ENCODE measurements at regions not wholly inside any gene's neighbourhood (a gene's known extent, or its start where the extent isn't known, plus 50 kb on each side); places are given as distances from the start of the nearest gene placed in this dataset.

DNA sequence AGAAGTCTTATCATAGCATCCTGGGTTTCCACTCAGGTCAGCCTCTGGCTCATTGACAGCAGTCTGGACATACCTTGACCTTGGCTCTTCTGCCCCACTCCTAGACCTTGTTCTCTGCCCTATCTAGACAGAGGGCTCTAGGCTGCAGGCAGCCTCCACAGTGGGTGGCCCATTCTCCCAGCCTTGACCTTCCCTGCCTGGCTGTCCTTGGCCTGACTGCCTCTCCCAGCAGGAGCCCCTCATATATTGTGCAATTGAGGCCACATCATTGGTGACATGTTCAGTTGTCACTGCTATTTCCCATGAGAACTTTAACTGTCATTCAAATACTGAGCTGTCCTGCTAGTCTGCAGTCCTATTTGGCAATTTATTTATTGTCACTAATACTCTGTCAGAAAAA lies 503.4 kb downstream of the PLXNA4 start:
- Histone ChIP-seq H2AFZ (ENCODE audit: low read length) (no peak overlapping the region), H3K36me3 (ENCODE audit: insufficient read depth, low read length) (no peaks in the 10 kb centered on the region), H3K4me1 (ENCODE audit: insufficient read depth, low read length, poor library complexity, severe bottlenecking) (peaks cover 1% of the 10 kb centered on the region), H3K4me2 (ENCODE audit: low read depth, low read length, poor library complexity, severe bottlenecking) (no peak overlapping the region), H3K9ac (ENCODE audit: low read depth, low read length, poor library complexity, severe bottlenecking) (no peak overlapping the region), H3K9me2 (replicated peaks; ENCODE audit: low read depth, low read length) (no peaks in the 10 kb centered on the region), H3K79me2 (ENCODE audit: insufficient read depth, low read length) (no peaks in the 10 kb centered on the region), H3F3A (ENCODE audit: low read depth) (no peaks in the 10 kb centered on the region), H3K27me3 (ENCODE audit: insufficient read depth, low read length, poor library complexity, severe bottlenecking) (no peaks in the 10 kb centered on the region), H3K4me3 (ENCODE audit: low read length, poor library complexity, severe bottlenecking) (no peak overlapping the region), H3K9me3 (ENCODE audit: insufficient read depth, low read depth, low read length) (no peaks in the 10 kb centered on the region), H4K20me1 (ENCODE audit: insufficient read depth, low read length, poor library complexity, severe bottlenecking) (no peaks in the 10 kb centered on the region)
- no peak for TF ChIP-seq EZH2phosphoT487 (IDR thresholded peaks at IDR 0.05; ENCODE audit: borderline replicate concordance)
- TF ChIP-seq, protein P1, sequence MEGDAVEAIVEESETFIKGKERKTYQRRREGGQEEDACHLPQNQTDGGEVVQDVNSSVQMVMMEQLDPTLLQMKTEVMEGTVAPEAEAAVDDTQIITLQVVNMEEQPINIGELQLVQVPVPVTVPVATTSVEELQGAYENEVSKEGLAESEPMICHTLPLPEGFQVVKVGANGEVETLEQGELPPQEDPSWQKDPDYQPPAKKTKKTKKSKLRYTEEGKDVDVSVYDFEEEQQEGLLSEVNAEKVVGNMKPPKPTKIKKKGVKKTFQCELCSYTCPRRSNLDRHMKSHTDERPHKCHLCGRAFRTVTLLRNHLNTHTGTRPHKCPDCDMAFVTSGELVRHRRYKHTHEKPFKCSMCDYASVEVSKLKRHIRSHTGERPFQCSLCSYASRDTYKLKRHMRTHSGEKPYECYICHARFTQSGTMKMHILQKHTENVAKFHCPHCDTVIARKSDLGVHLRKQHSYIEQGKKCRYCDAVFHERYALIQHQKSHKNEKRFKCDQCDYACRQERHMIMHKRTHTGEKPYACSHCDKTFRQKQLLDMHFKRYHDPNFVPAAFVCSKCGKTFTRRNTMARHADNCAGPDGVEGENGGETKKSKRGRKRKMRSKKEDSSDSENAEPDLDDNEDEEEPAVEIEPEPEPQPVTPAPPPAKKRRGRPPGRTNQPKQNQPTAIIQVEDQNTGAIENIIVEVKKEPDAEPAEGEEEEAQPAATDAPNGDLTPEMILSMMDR (conservative IDR thresholded peaks at IDR 0.05; ENCODE audit: low read length): no peak

DNA sequence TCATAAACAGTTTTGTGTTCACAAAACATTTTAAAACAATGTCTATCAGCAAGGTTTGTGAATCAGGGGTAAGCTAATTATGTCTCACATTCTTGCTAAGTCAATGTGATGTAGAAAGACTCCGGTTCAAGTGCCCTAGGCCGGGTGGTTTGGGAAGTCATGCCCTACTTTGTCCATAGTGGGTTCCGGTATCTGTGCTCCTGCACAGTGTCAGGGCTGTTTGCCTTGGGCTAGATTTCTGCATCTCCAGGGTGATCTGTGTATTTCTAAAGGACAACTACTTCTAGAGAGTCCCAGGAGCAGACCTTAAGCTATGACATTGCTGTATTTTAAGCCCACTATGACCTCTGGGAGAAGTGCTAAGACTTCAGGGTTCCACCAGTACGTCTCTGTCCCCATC lies 504.1 kb downstream of the PLXNA4 start:
- Histone ChIP-seq H3K27me3 (ENCODE audit: insufficient read depth, low read length, poor library complexity, severe bottlenecking) (no peaks in the 10 kb centered on the region), H3K4me2 (ENCODE audit: low read depth, low read length, poor library complexity, severe bottlenecking) (no peak overlapping the region), H3K9ac (ENCODE audit: low read depth, low read length, poor library complexity, severe bottlenecking) (no peak overlapping the region), H3F3A (ENCODE audit: low read depth) (no peaks in the 10 kb centered on the region), H3K4me3 (ENCODE audit: low read length, poor library complexity, severe bottlenecking) (no peak overlapping the region), H2AFZ (ENCODE audit: low read length) (no peak overlapping the region), H4K20me1 (ENCODE audit: insufficient read depth, low read length, poor library complexity, severe bottlenecking) (no peaks in the 10 kb centered on the region), H3K79me2 (ENCODE audit: insufficient read depth, low read length) (no peaks in the 10 kb centered on the region), H3K9me2 (replicated peaks; ENCODE audit: low read depth, low read length) (no peaks in the 10 kb centered on the region), H3K9me3 (ENCODE audit: insufficient read depth, low read depth, low read length) (no peaks in the 10 kb centered on the region), H3K4me1 (ENCODE audit: insufficient read depth, low read length, poor library complexity, severe bottlenecking) (no peaks in the 10 kb centered on the region), H3K36me3 (ENCODE audit: insufficient read depth, low read length) (no peaks in the 10 kb centered on the region)
- TF ChIP-seq, protein P1 (conservative IDR thresholded peaks at IDR 0.05; ENCODE audit: low read length): no peak
- TF ChIP-seq EZH2phosphoT487 (IDR thresholded peaks at IDR 0.05; ENCODE audit: borderline replicate concordance): no peak

DNA sequence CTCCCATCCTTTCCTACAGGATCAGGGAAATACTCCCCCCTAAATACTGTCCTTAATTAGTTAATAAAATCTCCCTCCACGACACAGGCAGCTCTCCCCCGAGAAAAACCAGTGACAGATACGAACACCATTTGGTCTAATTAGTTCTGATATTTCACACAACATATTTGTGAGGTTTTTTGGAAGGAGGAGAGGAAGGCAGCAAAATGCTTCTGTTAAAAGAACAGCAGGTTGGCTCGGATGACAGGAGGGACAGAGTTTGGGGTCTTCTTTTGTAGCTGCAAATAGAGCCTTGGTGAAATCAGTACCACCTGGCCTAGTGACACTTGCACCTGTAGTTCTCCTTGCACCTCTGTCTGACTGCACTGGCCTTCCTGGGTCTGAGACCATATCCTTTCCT lies 507.0 kb downstream of the PLXNA4 start:
- H3K27me3 ChIP-seq (ENCODE audit: insufficient read depth, low read length, poor library complexity, severe bottlenecking): no peaks in the 10 kb centered on the region
- H3K9me2 ChIP-seq (replicated peaks; ENCODE audit: low read depth, low read length): no peaks in the 10 kb centered on the region
- no peaks in the 10 kb centered on the region for H3K36me3 ChIP-seq (ENCODE audit: insufficient read depth, low read length)
- H3K9ac ChIP-seq (ENCODE audit: low read depth, low read length, poor library complexity, severe bottlenecking): no peak overlapping the region
- H3K4me2 ChIP-seq (ENCODE audit: low read depth, low read length, poor library complexity, severe bottlenecking): no peak overlapping the region
- no peak overlapping the region for H2AFZ ChIP-seq (ENCODE audit: low read length)
- H3K79me2 ChIP-seq (ENCODE audit: insufficient read depth, low read length): no peaks in the 10 kb centered on the region
- H3K4me1 ChIP-seq (ENCODE audit: insufficient read depth, low read length, poor library complexity, severe bottlenecking): no peaks in the 10 kb centered on the region
- TF ChIP-seq, protein P1 (conservative IDR thresholded peaks at IDR 0.05; ENCODE audit: low read length): no peak
- TF ChIP-seq EZH2phosphoT487 (IDR thresholded peaks at IDR 0.05; ENCODE audit: borderline replicate concordance): no peak
- no peak overlapping the region for H3K4me3 ChIP-seq (ENCODE audit: low read length, poor library complexity, severe bottlenecking)
- H3F3A ChIP-seq (ENCODE audit: low read depth): no peaks in the 10 kb centered on the region
- H3K9me3 ChIP-seq (ENCODE audit: insufficient read depth, low read depth, low read length): no peaks in the 10 kb centered on the region
- H4K20me1 ChIP-seq (ENCODE audit: insufficient read depth, low read length, poor library complexity, severe bottlenecking): no peaks in the 10 kb centered on the region
